Right kidney (tissue), 1 donor: ENCODE measurements at regions not wholly inside any gene's neighbourhood (a gene's known extent, or its start where the extent isn't known, plus 50 kb on each side); places are given as distances from the start of the nearest gene placed in this dataset.
"Not testable (repeated sequence)": the region's sequence is repeated elsewhere in the genome, so short reads cannot be mapped to it uniquely, and the experiment has no call there.

ENCODE experiments used
- DNase-seq: peaks from one replicate; pipeline ENCODE4 v3.0.0-alpha.2; 2016

GRCh38 chr13:50274181-50274580 lies 258.9 kb downstream of the KCNRG start:
- DNase-seq: no peak

- DNase-seq: no peak
Observed at GRCh38 chr13:50275392-50276063, 260.3 kb downstream of the KCNRG start.

- no peak for DNase-seq
Observed at GRCh38 chr13:50276550-50276949, 261.3 kb downstream of the KCNRG start.

- DNase-seq: no peak
Observed at GRCh38 chr13:50277127-50277526, 261.9 kb downstream of the KCNRG start.

- no peak for DNase-seq
Observed at GRCh38 chr13:50277906-50278305, 262.7 kb downstream of the KCNRG start.

GRCh38 chr13:50280441-50280937 lies 265.2 kb downstream of the KCNRG start:
- no peak for DNase-seq

GRCh38 chr13:50282016-50282415 lies 266.8 kb downstream of the KCNRG start:
- no peak for DNase-seq

GRCh38 chr13:50283017-50283416 lies 267.8 kb downstream of the KCNRG start:
- DNase-seq: no peak

GRCh38 chr13:50284540-50284939 lies 269.3 kb downstream of the KCNRG start:
- no peak for DNase-seq

- DNase-seq: no peak
Observed at GRCh38 chr13:50285283-50285682, 270.0 kb downstream of the KCNRG start.

GRCh38 chr13:50286324-50286723 lies 271.1 kb downstream of the KCNRG start:
- no peak for DNase-seq

GRCh38 chr13:50290186-50290585 lies 274.9 kb downstream of the KCNRG start:
- DNase-seq: no peak

- no peak for DNase-seq
Observed at GRCh38 chr13:50291611-50292010, 276.4 kb downstream of the KCNRG start.

GRCh38 chr13:50292081-50292480 lies 276.8 kb downstream of the KCNRG start:
- no peak for DNase-seq

- DNase-seq: not testable (repeated sequence)
Observed at GRCh38 chr13:50294425-50294824, 279.2 kb downstream of the KCNRG start.

- no peak for DNase-seq
Observed at GRCh38 chr13:50299546-50300249, 284.5 kb downstream of the KCNRG start.

GRCh38 chr13:50303963-50304721 lies 288.9 kb downstream of the KCNRG start:
- no peak for DNase-seq

- no peak for DNase-seq
Observed at GRCh38 chr13:50306156-50306555, 290.9 kb downstream of the KCNRG start.

GRCh38 chr13:50309318-50309717 lies 294.1 kb downstream of the KCNRG start:
- no peak for DNase-seq

GRCh38 chr13:50309882-50310594 lies 294.8 kb downstream of the KCNRG start:
- DNase-seq: no peak

- no peak for DNase-seq
Observed at GRCh38 chr13:50310734-50311133, 295.5 kb downstream of the KCNRG start.

- DNase-seq: no peak
Observed at GRCh38 chr13:50318887-50319286, 303.6 kb downstream of the KCNRG start.
